HG03064 (cell line): ENCODE measurements at regions not wholly inside any gene's neighbourhood (a gene's known extent, or its start where the extent isn't known, plus 50 kb on each side); places are given as distances from the start of the nearest gene placed in this dataset.

Experiments used
- ATAC-seq: cut with Tn5 transposase; IDR thresholded peaks from one replicate; pipeline ENCODE4 v1.9.1; 2021; ENCODE audit warnings: low read depth; ENCODE audit not compliant: unreplicated experiment

DNA sequence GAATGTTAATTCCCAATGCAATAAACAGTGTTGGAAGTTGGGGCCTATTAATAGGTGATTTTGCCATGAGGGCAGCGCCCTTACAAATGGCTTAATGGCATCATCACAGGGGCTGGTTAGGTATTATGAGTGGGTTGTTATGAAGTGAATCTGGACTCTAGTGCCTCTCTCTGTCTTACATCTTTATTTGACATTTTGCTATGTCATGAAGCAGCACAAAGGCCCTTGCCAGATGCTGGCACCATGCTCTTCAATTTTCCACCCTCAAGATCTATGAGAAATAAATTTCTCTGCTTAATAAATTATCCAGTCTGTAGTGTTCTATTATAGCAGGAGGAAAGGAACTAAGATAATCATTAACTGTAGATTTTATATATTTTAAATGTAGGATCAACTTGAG, 1098.7 kb upstream of the NUDT12 start:
- ATAC-seq: no peak

DNA sequence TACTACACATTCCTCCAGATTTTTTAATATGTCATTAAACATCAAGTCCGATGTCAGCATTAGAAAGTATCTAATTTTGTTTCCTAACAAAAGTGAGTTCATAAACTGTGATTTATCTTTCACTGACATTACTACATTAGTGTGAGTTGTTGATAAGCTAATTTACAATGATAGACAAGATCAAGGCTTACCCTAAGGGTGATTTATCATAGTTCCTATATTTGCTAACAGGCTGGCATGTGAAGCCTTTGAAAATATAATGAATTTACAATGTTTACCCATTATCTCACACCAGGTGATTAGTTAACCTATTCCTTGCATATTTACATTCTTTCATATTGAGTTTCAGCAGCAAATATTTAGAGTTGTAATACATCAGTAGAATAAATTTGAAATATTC, 1096.9 kb upstream of the NUDT12 start:
- ATAC-seq: no peak

DNA sequence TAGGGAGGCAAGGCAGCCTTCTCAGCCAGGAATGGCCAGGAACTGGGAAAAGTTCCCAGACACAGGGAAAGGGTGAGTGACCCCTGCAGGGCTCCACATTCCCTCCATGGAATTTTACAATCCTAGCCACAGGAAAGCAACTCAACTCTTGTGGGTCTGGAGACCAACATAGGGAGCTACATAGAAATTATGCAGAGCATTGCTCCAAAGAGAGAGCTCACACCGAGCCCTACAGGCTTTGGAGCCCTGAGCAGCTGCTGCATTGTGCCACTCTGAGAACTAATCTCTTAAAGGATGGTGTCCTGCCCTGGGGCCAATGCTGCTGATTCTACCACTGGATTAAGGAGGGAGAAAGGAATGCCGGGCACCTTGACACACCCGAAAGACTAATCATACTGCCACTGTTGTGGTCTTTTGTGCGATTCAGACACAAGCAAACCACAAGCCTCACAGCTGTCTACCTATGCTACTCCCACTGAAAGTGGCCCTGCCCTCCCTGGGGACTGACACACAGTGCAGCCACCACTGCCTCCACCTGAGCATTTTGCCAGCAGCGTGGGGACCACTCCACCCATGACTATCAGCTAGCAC, 1089.8 kb upstream of the NUDT12 start:
- no peak for ATAC-seq

DNA sequence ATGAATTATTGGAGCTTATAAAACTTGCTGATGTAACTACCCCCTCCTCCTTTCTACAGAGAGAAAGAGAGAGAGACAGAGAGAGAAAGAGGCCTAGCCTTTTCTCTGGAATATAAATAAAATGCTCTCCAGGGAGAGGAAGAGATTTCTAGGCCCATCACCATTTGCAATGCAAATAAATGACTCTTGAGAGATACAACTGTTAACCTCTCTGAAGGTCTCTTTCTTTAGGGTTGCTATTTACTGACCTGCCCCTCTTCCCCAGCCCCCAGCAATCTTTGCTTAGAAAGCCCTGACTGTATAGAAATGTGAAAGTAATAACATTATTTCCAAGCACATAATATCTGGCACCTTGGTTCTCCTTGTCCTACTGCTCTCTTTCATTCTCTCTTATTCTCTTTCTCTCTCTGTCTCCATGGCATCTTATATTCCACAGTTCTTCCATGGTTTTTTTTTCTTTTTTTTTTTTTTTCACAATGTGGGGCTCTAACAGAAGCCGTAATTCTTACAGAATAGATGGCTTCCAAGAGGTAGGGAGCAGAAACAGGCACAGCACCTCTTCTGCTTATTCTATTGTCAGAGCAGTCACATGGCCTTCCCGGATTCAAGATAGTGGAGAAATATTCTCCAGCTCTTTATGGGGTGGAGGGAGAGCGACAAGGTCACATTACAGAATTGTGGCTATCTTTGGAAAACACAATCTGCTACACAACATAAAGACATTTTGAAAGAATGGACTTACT, 1087.9 kb upstream of the NUDT12 start:
- no peak for ATAC-seq

DNA sequence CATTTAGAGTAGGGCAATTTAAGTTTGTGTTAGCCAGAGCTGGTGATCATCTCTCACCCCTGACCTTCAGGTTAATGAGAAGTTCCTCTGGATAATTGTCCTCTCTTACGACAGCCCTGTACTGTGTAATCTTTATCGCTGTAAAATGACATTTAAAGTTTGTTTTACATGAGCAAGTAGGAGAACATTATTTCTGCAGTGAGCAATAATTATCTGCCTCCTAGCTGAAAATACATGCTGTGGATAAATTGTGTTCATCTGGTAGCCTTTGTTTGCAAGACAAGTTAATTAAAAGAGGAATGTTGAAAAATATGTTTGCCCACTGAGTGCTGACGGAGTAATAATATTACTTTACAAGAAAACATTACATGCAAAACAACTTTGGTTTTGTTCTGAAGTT, 1083.8 kb upstream of the NUDT12 start:
- no peak for ATAC-seq

DNA sequence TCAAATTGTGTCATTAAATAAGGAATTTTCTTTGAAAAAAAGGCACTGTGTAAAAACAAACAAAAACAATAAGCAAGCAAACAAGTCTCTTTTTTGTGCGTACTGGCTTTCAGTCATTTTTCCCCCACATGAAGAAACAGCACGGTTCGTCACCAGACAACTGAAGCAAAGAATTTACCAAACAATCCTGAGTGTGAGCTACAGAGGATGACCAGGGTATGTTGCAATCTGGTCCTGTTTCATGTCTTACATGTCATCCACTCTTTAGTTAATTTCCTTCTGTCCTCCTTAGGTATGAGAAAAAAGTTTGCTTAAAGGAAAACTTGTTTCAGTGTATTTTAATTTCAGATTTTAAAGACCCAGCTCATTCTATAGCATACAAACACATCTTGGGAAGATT, 1080.7 kb upstream of the NUDT12 start:
- no peak for ATAC-seq

DNA sequence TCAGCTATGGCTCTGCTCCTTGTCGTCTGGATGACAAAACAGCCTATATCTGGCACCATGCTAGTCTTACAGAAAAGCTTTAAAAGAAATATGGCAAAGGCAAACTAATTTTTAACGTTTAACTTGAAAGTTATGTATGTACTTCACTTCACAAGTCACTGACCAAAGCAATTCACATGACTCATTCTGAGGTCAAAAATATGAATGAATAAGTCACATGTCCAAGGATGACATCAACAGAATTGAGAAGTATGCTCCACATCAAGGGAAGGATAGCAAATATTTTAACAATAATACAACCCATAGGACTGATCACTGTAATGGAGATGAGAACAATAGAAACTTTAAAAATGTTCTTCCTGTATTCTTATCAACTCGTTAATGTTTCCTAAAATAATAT, 1072.6 kb upstream of the NUDT12 start:
- ATAC-seq: no peak

DNA sequence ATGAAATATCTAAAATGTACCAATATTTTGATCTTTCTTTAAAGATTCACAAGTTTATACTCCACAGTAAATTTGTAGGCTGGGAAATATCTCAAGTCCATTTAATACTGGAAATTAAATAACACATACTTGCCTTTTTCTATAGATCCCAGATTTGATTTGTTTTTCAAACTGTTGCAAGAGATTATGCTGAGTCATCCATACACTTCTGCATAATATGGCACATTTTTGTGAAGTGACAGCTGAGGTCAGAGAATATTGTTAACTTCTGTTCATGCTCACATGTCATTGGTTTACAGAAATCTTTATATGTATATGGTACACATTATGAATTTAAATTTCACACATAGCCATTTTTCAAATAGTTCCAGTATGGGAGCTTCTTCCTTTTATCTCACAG, 1066.3 kb upstream of the NUDT12 start:
- ATAC-seq: no peak

DNA sequence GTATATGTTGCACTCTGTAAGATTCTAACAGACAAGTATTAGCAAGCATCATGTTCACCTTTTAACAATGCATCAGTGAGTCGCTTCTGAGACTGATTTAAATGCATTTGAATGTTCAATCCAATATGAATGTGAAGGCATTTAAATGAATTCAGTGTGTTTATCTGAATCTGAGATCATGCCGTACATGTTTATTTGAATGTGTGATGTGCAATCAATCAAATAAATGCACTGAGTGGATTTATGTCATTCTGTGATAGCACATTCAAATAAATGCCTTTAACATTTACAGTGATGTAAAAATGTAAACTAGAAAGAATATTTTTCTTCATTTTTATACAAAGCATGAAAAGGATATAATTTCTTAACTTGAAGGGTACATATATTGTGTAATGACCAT, 1063.5 kb upstream of the NUDT12 start:
- ATAC-seq: no peak

DNA sequence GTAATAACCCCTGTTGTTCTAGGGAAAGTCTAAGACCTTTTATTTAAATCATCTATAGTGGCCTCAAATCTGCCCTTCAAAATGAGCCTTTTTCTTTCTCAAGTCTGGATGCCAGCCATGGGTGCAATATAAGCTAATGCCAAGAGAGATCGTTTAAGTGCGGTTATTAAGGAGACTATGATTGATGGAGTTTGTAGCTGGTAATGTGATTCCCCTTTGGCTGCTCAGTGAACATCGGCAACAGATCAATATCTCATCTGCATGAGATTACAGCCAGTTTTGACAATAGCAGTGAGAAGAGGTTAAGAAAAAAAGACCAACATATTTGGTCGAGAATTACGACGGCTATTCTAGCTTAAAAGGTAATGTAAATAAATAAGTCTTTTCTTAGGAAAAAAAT, 1049.4 kb upstream of the NUDT12 start:
- ATAC-seq: no peak

DNA sequence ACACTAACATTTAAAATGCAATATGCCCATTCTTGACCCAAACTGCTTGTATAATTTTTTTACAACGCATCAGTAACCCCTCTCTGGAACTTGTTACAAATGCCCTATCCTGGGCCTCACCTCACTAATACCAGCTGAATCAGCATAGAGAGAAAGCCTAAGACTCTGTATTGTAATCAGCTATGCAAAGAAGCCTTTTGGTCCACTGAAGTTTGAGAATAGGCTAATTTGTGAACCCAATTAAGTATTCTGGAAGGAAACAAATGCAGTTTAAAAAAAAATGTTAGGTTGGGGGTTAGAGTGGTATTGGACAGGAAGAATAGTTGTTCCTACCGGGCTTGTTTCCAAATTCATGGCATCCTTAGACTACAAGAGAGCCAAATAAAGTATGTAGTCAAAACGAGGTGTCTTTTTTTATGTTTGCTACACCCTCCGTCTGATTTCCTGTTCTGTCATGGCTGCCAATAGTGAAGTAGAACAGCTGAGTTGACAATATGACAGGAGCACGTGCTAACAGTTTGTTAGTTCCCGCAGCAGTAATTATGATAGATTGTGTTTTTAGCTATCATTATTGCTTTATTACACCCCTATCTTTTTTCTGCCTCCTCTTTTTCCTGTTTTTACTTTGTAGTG, 1048.7 kb upstream of the NUDT12 start:
- ATAC-seq: no peak

DNA sequence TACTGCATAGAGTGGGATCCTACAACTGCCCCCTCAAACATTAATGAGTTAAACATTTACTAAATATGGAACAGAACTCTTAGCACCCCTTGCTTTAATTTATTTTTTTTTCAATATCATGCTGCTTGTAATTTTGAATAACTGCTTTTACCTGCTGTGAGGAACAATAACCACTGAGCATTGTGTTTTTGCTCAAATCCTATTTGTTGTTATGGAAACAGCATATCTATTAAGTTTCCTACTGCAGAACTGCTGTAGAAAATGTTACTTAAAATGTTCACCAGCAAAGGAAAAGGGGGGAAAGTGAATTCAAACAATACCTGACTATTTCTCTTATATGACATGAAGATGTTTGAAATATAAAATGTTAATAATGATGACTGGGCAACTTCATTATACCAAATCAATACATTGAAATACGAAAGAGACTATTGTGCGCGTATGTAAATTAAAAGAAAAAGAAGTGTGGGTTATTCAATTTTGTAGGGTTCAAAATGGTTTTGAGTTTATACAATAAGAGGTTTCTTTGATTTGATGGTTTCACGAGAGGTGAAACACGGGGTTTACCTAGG, 1043.8 kb upstream of the NUDT12 start:
- ATAC-seq: no peak

DNA sequence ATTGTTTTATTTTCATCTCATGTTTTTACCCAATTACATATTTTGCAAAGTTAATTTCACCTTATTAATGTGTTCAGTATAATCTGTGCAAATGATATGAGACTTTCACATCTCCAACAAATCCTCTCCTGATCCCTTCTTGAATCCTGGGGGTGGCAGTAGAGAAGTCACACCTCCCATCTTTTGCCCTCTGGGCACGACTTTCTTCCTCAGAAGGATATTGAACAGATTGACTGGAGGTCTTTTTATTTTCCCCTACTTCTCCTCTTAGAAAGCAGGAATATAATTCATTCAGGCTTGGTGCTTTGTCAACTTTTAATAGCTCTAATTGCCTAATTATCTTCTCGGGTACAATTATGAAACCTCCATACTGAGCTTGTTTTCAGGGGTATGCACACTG, 1037.1 kb upstream of the NUDT12 start:
- ATAC-seq: no peak

DNA sequence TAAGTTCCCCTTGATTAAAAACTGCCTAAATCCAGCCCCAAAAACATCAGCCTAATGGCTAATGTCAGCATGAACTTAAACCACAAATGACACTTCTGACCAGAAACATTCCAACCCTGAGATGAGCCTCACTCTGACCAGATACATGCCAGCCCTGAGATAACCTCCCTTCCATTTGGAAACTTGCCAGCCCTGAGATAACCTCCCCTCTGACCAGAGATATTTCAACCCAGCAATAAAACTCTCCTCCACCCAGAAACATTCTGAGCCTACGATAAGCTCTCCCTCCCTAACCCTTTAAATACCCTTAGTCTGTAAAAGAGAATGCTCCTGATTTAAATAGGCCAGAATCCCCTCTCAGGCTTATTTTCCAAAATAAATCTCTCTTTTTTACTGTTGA, 1035.7 kb upstream of the NUDT12 start:
- ATAC-seq: no peak

DNA sequence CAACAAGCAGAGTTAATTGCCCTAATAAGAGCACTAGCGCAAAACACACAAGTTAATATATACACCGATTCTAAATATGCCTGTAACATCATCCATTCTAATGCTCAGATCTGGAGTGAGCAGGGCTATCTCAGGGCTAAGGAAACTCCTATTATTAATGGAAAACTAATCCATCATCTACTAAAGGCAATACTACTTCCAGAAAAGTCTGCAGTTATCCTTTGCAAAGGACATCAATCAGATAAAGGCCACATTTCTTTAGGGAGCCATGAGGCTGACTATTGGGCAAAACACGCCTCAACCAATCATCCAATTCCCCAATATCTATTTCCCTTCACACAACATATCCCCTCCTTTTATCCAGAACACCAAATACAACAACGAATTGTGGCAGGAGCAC, 1032.3 kb upstream of the NUDT12 start:
- no peak for ATAC-seq

DNA sequence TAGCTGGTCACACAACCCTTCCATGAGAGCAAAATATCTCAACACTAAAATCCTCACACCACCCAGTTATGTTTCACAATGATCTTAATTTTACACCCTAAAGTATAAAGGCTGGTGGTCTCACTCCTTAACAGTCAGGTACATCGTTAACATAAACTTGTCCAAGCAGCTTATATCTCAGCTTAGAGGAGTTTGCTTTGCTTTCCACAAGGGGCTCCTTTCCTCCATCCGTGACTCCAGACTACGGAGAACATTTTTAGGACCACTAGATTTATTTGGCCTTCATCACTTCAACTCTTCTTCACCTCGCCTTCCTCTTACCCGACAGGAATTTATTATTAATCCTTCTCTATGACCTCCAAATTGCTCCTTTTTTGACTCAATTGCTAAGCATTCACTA, 1014.1 kb upstream of the NUDT12 start:
- ATAC-seq: no peak

DNA sequence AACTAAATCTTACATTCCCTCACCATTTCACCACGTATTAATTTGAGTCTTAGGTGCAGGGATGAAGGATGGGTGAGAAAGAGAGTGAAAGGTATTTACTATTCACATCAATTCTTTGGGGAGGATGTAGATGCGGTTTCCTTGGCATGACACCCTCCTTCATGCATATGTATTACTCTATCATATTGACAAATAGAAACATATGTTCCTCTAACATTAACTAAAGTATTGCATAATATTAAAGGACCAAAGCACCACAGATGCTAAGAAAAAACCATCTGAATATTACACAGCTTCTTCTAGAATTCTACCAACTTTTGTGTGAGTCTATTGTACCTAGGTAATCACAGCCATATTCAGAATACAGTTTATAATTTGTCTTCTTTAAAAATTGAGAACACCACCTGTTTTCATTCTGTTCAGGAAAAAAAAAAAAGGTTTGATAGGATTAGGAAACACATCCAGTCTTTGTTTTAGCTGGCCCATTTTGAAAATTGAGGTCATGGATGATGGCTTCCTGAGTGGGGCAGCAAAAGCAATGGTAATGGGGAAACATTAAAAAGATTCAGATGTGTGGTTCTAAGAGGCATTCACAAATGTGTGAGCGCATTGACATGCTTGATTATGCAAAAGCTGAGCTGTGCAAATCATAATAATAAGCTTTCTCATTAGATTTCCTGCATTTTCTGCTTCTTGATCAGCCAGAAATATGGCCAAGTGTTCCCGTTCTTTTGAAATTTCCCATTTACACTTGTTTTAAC, 1011.5 kb upstream of the NUDT12 start:
- no peak for ATAC-seq

DNA sequence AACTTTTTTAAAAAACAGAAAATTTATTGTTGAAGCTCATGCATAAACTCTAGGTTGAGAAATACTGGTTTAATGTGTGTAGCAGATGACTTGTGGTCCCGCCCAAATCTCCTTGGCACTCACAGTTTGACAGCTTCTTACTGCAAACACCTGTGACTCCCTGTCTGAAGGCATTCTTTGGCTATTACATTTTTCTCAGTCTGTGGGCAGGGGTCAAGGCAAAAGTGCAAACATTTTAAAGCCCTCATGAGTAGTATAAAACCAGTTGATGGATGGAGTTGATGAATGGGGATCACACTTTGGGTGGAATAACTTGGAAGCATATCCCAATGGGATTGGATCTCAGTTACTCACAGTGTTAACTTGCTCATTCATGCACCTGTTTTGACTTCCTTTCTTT, 1007.0 kb upstream of the NUDT12 start:
- ATAC-seq: no peak

DNA sequence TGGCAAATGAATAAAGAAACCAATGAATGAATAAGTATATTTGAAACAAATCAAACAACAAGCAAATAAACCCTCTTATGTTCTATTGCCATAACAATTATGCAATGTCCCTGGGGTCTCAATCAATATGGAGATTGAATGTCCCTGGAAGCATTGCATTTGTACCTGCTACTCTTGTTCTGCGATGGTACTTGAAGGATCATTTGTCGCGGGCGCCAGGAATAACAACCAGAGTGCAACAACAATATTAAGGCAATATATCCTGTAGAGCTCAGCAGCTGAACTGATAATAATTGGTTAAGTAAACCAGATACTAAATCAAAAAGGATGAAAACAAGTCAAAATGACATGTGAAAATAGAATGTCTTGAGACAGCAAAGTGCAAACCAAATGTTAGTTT, 1001.9 kb upstream of the NUDT12 start:
- no peak for ATAC-seq

DNA sequence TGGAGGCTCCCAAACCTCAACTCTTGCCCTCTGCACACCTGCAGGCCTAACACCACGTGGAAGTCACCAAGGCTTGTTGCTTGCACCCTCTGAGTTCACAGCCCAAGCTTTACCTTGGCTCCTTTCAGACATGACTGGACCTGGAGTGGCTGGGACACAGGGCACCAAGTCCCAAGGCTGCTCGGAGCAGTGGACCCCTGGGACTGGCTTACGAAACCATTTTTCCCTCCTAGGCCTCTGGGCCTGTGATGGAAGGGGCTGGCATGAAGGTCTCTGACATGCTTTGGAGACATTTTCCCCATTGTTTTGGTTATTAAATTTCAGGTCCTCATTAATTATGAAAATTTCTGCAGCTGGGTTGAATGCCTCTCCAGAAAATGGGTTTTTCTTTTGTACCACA, 994.4 kb upstream of the NUDT12 start:
- ATAC-seq: no peak

DNA sequence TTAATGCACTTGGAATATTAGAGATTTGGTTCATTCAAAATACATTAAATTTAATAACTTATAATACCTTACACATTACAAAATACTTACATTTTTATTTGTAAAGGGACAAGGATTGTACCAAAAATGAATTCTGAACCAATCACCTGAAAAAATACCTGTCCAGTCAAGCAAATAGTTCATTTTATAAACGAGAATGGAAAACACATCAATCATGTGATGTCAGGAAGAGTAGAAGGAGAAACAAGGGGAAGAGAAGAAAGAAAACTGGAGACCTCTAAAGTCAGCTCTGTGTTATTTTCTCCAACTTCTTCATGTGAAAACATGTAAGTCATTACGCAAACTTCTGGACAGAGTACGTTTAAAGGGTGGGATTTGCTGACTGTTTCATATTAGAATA, 989.0 kb upstream of the NUDT12 start:
- ATAC-seq: no peak
